HCT116 (cell line): ENCODE measurements at regions not wholly inside any gene's neighbourhood (a gene's known extent, or its start where the extent isn't known, plus 50 kb on each side); places are given as distances from the start of the nearest gene placed in this dataset.

ENCODE experiments used
- ATAC-seq: fragments of 200-7000 bp; cut with Tn5 transposase; 2 replicates; pipeline ENCODE4 v1.9.1; 2020; ENCODE audit warnings: mild to moderate bottlenecking, moderate library complexity
- BruUV-seq: library from RNA; stranded (reverse); fragments of 400-500 nt; replicated peaks from 2 replicates; lab custom pipeline; 2021; lab: Mats Ljungman, UMichigan
- CTCF ChIA-PET: fragments of 300-600 bp; sonication (Branson Sonifier 250); formaldehyde crosslinking; loops from one replicate; lab custom pipeline; 2021; ENCODE audit warnings: antibody characterized with exemption; lab: Charles Lee
- POLR2A ChIA-PET: fragments of 300-600, 350-600 bp; sonication (Branson Sonifier 250); formaldehyde crosslinking; loops from one replicate; lab custom pipeline; 2021; ENCODE audit warnings: antibody characterized with exemption; lab: Charles Lee
- RAD21 ChIA-PET, 2 experiments: fragments of 300-600 bp; sonication (Branson Sonifier 250); formaldehyde crosslinking; loops; one replicate each; lab custom pipeline; 2023; ENCODE audit warnings: low total read pairs in 2 of 2; ENCODE audit not compliant: uncharacterized antibody in 2 of 2, unreplicated experiment in 2 of 2, low non-redundant PET in 1 of 2; lab: Charles Lee
- DNase-seq: peaks from one replicate; pipeline ENCODE4 v3.0.0-alpha.2; 2010; ENCODE audit warnings: low read depth, low spot score
- H2AFZ ChIP-seq: fragments of 200-600 bp; shearing (Covaris generic), sonication (generic); 2 replicates; pipeline ENCODE4 v1.6.1; 2017; ENCODE audit warnings: low read depth, mixed run types, mixed read lengths, antibody characterized with exemption, low read length; ENCODE audit not compliant: poor library complexity, severe bottlenecking
- H3K27ac ChIP-seq: 2 replicates; pipeline ENCODE4 v1.5.1; 2012; ENCODE audit warnings: low read depth, low read length
- H3K27me3 ChIP-seq: fragments of 200-600 bp; sonication (generic); 2 replicates; pipeline ENCODE4 v1.6.1; 2016; ENCODE audit warnings: mixed run types, low read length, mixed read lengths; ENCODE audit not compliant: insufficient read depth
- H3K36me3 ChIP-seq, 2 experiments: fragments of 200-500 bp in 1 of 2; fragments of 200-600 bp in 1 of 2; sonication (Bioruptor generic) in 1 of 2; sonication (generic) in 1 of 2; 2 replicates each; pipeline versions ENCODE4 v1.5.1 to v1.6.1; 2014 to 2016; ENCODE audit warnings: low read length in 2 of 2, inconsistent platforms in 1 of 2, mixed read lengths in 1 of 2, mixed run types in 1 of 2; ENCODE audit not compliant: insufficient read depth in 2 of 2, control insufficient read depth in 1 of 2
- H3K4me1 ChIP-seq, 2 experiments: fragments of 200-600 bp in 1 of 2; sonication (generic) in 1 of 2; 2 replicates each; pipeline versions ENCODE4 v1.5.1 to v1.6.1; 2012 to 2017; ENCODE audit warnings: low read length in 2 of 2, inconsistent platforms in 1 of 2, mild to moderate bottlenecking in 1 of 2, mixed read lengths in 1 of 2, mixed run types in 1 of 2, moderate library complexity in 1 of 2; ENCODE audit not compliant: insufficient read depth in 2 of 2, control insufficient read depth in 1 of 2
- H3K4me2 ChIP-seq: fragments of 200-600 bp; sonication (generic); 2 replicates; pipeline ENCODE4 v1.6.1; 2017; ENCODE audit warnings: mixed run types, low read length, mixed read lengths
- H3K4me3 ChIP-seq, 2 experiments: fragments of 200-600 bp in 1 of 2; sonication (generic) in 1 of 2; replicated peaks in 1 of 2; 2 replicates each; pipeline ENCODE4 v1.5.1; 2011 to 2016; ENCODE audit warnings: low read length in 2 of 2, control low read depth in 1 of 2, low read depth in 1 of 2, mild to moderate bottlenecking in 1 of 2, mixed read lengths in 1 of 2, mixed run types in 1 of 2
- H3K79me2 ChIP-seq: fragments of 200-600 bp; sonication (generic); 2 replicates; pipeline ENCODE4 v1.6.1; 2017; ENCODE audit warnings: mild to moderate bottlenecking, mixed run types, low read length, moderate library complexity, mixed read lengths; ENCODE audit not compliant: insufficient read depth
- H3K9ac ChIP-seq: fragments of 200-600 bp; sonication (generic); 2 replicates; pipeline ENCODE4 v1.6.1; 2016; ENCODE audit warnings: low read length, mixed read lengths
- H3K9me2 ChIP-seq: fragments of 200-600 bp; sonication (generic), shearing (Covaris generic); 2 replicates; pipeline ENCODE4 v1.6.1; 2017; ENCODE audit warnings: mixed run types, mild to moderate bottlenecking, moderate library complexity; ENCODE audit not compliant: insufficient read depth
- H3K9me3 ChIP-seq, 2 experiments: fragments of 200-500 bp in 1 of 2; fragments of 200-600 bp in 1 of 2; sonication (Bioruptor generic) in 1 of 2; sonication (generic) in 1 of 2; 2 replicates each; pipeline ENCODE4 v1.6.1; 2014 to 2017; ENCODE audit warnings: low read length in 2 of 2, mixed read lengths in 2 of 2, inconsistent platforms in 1 of 2, low read depth in 1 of 2, mild to moderate bottlenecking in 1 of 2, mixed run types in 1 of 2, moderate library complexity in 1 of 2; ENCODE audit not compliant: control insufficient read depth in 1 of 2, insufficient read depth in 1 of 2
- H4K20me1 ChIP-seq: fragments of 200-600 bp; sonication (generic), shearing (Covaris generic); 2 replicates; pipeline ENCODE4 v1.6.1; 2017; ENCODE audit warnings: mixed run types, mild to moderate bottlenecking, moderate library complexity; ENCODE audit not compliant: insufficient read depth
- CBX3 ChIP-seq: IDR thresholded peaks from 2 replicates; pipeline ENCODE4 v1.6.1; 2012; ENCODE audit warnings: low read depth
- CEBPB ChIP-seq: IDR thresholded peaks from 2 replicates; pipeline ENCODE4 v1.6.1; 2012; ENCODE audit warnings: low read depth
- CTCF ChIP-seq, 3 experiments: fragments of 200-600 bp in 1 of 3; sonication (generic) in 1 of 3; IDR thresholded peaks in 2 of 3; conservative IDR thresholded peaks in 1 of 3; 2 replicates each; pipeline ENCODE4 v1.5.1; 2012 to 2017; ENCODE audit warnings: low read depth in 2 of 3, low read length in 2 of 3, antibody characterized with exemption in 1 of 3, borderline replicate concordance in 1 of 3, control low read depth in 1 of 3, mild to moderate bottlenecking in 1 of 3, mixed read lengths in 1 of 3, mixed run types in 1 of 3, moderate library complexity in 1 of 3; ENCODE audit not compliant: insufficient read depth in 1 of 3
- EGR1 ChIP-seq: IDR thresholded peaks from 2 replicates; pipeline ENCODE4 v1.6.1; 2012; ENCODE audit warnings: low read depth
- ELF1 ChIP-seq: IDR thresholded peaks from 2 replicates; pipeline ENCODE4 v1.6.1; 2012; ENCODE audit warnings: low read depth, borderline replicate concordance
- EZH2phosphoT487 ChIP-seq: fragments of 200-600 bp; IDR thresholded peaks from 2 replicates; pipeline ENCODE4 v1.6.1; 2018; ENCODE audit warnings: antibody characterized with exemption, borderline replicate concordance
- FOSL1 ChIP-seq: IDR thresholded peaks from 2 replicates; pipeline ENCODE4 v1.6.1; 2012; ENCODE audit warnings: low read depth
- SIN3A ChIP-seq: IDR thresholded peaks from 2 replicates; pipeline ENCODE4 v1.6.1; 2012; ENCODE audit warnings: low read depth
- SP1 ChIP-seq: IDR thresholded peaks from 2 replicates; pipeline ENCODE4 v1.6.1; 2012; ENCODE audit warnings: low read depth
- SRF ChIP-seq: IDR thresholded peaks from 2 replicates; pipeline ENCODE4 v1.6.1; 2012; ENCODE audit warnings: low read depth
- YY1 ChIP-seq: IDR thresholded peaks from 2 replicates; pipeline ENCODE4 v1.6.1; 2011; ENCODE audit warnings: low read length, low read depth, moderate library complexity, mild to moderate bottlenecking; ENCODE audit not compliant: insufficient replicate concordance; ENCODE audit errors: extremely low read depth
- ZNF274 ChIP-seq: fragments of 200-500 bp; sonication (Bioruptor generic); IDR thresholded peaks from 2 replicates; pipeline ENCODE4 v1.6.1; 2014; ENCODE audit warnings: mild to moderate bottlenecking, low read depth, low read length, inconsistent platforms
- intact Hi-C: fragments of 100-400 bp; cut with micrococcal nuclease; formaldehyde crosslinking; loops from 2 replicates; pipeline ENCODE4 v1.10.0; 2022
- TF ChIP-seq, protein P1 (sequence below): IDR thresholded peaks from 2 replicates; pipeline ENCODE4 v1.6.1; 2012
- TF ChIP-seq, protein P2 (sequence below): IDR thresholded peaks from 2 replicates; pipeline ENCODE4 v1.6.1; 2011; ENCODE audit warnings: mild to moderate bottlenecking, low read length, moderate library complexity; ENCODE audit not compliant: insufficient replicate concordance; ENCODE audit errors: extremely low read depth

DNA sequence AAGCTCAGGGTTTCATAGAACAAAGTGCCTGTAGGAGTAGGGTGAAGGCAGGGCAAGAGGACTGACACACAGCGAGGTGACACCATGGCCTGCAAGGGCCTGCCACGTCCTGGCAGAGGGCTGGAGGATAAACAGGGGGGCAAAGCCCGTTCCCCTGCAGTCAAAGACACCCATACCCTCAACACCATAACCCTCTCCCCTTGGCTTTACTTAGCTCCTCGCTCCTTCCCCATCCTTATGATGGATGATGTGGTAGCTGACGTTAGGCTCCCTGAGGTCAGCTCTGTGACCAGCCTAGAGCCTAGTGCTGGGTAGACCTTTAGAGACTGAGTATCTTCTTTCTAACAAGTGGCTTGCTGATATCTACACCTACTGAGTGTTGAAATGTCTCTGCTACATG, 683.3 kb upstream of the HS6ST1 start:
- H4K20me1 ChIP-seq = no peaks in the 10 kb centered on the region
- intact Hi-C loops = no loop called here
- H3K4me1 ChIP-seq = no peaks in the 10 kb centered on the region
- peaks cover 12% of the 10 kb centered on the region for H3K27me3 ChIP-seq
- H3K9me3 ChIP-seq = no peaks in the 10 kb centered on the region
- ChIA-PET CTCF (no interaction called here), RAD21 (no interaction called here), POLR2A (no interaction called here)
- H2AFZ ChIP-seq = no peak overlapping the region
- no peak for TF ChIP-seq ZNF274
- TF ChIP-seq EGR1 = no peak
- TF ChIP-seq FOSL1 = no peak
- TF ChIP-seq SIN3A = no peak
- TF ChIP-seq, protein P1, sequence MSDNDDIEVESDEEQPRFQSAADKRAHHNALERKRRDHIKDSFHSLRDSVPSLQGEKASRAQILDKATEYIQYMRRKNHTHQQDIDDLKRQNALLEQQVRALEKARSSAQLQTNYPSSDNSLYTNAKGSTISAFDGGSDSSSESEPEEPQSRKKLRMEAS = no peak
- no peak for TF ChIP-seq SRF
- TF ChIP-seq CEBPB = no peak
- no peak for TF ChIP-seq CBX3
- no peak for TF ChIP-seq CTCF (IDR thresholded peaks at IDR 0.05 in 2 of 3, conservative IDR thresholded peaks at IDR 0.05 in 1 of 3; ENCODE audit: borderline replicate concordance in 1 of 3, insufficient read depth in 1 of 3, low read depth in 2 of 3, low read length in 2 of 3)
- no peak for TF ChIP-seq ELF1
- no peak for TF ChIP-seq SP1
- TF ChIP-seq, protein P2, sequence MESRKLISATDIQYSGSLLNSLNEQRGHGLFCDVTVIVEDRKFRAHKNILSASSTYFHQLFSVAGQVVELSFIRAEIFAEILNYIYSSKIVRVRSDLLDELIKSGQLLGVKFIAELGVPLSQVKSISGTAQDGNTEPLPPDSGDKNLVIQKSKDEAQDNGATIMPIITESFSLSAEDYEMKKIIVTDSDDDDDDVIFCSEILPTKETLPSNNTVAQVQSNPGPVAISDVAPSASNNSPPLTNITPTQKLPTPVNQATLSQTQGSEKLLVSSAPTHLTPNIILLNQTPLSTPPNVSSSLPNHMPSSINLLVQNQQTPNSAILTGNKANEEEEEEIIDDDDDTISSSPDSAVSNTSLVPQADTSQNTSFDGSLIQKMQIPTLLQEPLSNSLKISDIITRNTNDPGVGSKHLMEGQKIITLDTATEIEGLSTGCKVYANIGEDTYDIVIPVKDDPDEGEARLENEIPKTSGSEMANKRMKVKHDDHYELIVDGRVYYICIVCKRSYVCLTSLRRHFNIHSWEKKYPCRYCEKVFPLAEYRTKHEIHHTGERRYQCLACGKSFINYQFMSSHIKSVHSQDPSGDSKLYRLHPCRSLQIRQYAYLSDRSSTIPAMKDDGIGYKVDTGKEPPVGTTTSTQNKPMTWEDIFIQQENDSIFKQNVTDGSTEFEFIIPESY = no peak
- TF ChIP-seq EZH2phosphoT487 = no peak
- TF ChIP-seq YY1 = no peak
- H3K27ac ChIP-seq = no peak overlapping the region
- H3K9me2 ChIP-seq = no peaks in the 10 kb centered on the region
- no peak overlapping the region for H3K4me3 ChIP-seq
- DNase-seq (no peak), ATAC-seq (no peak)
- no peak overlapping the region for H3K9ac ChIP-seq
- BruUV-seq = no TSS peak
- no peaks in the 10 kb centered on the region for H3K79me2 ChIP-seq
- no peaks in the 10 kb centered on the region for H3K36me3 ChIP-seq
- H3K4me2 ChIP-seq = no peak overlapping the region
